Islet precursor cell (in vitro differentiated cells): ENCODE measurements at regions not wholly inside any gene's neighbourhood (a gene's known extent, or its start where the extent isn't known, plus 50 kb on each side); places are given as distances from the start of the nearest gene placed in this dataset.

ENCODE experiments used
- DNase-seq: peaks from one replicate; pipeline ENCODE4 v3.0.0-alpha.2; 2018

DNA sequence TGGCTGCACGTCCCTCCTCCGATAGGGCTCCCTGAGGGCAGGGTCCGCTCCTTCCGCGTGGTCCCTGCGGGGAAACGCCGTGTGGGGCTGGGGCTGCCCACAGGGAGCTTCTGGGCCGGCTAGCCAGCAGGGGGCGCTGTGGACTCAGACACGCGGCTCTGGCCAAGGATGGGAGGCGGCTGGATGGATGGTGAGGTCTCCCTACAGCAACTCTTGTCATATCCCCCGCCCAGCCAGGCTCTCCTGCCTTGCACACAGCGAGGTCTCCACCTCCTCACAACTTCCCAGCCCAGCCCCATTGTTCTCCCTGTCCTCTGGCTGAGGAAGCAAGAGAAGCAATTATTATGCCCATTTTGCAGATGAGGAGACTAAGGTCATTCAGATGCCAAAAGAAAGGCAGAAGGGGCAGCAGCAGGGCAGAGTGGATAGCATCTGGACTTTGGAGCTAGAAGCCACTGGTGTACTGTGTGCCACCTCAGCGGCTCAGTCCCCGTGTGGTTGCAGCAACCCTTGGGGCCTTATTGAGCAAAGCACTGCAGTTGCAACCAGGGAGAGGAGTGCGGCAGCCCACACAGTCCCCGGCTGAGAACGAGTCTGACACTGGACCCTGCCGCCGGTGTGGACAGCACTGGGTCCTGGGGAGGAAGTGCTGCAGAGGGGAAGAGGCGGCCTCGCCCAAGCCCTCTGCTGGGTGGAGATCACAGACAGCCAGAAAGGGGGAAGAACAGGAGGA lies 99.0 kb downstream of the ZFP36L2 start:
- no peak for DNase-seq

DNA sequence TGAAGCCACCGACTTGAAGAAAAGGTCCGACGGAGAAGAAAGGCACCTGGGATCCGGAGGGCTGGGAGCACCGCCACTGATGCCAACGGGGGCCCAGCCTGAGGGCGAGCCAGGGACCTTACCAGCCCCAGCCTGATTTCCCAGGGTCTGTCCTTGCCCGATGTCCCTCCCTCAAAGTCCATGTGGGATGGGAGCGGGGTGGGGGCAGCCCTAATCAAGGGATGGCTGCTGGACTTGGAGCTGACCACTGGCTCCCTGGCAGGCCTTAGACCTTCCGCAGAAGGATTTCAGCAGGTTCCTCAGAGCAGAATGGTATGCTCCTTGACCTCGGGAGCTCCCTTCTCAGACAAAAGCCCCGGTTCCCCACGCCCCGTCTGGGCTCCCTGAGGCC lies 99.6 kb downstream of the ZFP36L2 start:
- DNase-seq = no peak

- DNase-seq = no peak
These were observed 101.1 kb downstream of the ZFP36L2 start for GRCh38 chr2:43125090-43125998.

GRCh38 chr2:43124687-43125057 lies 101.7 kb downstream of the ZFP36L2 start:
- no peak for DNase-seq

GRCh38 chr2:43123981-43124686 lies 102.3 kb downstream of the ZFP36L2 start:
- DNase-seq = no peak

DNA sequence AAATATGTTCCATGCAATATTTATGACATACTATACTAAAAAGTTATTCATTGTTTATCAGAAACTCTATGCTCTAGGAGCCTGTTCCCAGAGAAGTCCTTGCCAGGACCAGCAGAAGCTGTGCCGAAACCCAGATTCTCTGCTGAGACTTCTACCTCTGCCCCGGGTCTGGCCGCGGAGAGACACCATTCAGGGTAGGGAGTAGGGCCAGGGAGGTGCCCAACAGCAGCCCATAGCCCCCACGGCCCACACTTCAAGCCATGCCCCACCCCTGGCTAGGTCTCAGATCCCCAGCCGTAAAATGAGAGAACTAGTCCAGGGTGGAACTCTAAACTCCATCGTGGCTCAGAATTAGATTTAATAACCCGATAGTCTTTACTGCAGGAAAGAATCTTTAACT lies 102.9 kb downstream of the ZFP36L2 start:
- no peak for DNase-seq

- no peak for DNase-seq
These were observed 103.4 kb downstream of the ZFP36L2 start for GRCh38 chr2:43123028-43123427.

DNA sequence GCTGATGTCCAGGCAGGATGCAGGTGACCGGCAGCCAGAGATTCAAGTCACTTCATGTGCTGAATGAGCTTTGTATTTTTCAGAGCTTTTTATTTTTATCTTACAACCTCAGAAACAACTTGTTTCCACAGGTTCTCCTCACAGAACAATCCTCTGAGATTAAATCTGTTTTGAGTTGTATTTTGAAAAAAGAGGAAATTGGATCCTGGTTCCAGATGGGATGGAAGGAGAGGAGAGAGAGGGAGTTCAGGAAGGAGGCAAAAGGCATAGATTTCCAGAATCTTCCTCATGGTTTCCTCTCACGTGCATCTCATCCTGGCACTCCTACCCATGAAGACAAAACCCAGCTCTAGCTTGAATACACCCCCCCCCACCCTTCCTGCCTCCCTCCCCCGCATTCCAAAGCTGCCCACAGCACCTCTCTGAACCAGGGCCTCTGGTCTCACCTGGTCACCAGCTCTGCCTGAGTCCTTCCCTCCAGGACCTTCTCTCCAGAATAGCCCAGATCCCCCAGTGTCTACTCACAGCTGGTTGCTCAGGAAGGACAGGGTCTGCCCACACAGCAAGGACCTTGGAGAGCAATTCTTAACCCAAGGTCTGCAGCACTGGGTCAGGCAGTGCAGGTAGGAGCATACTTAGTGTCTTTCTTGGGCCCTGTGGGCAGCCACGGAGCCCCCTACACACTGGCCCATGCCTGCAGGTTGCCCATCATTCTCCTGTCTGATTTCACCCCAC lies 104.7 kb downstream of the ZFP36L2 start:
- DNase-seq = no peak

DNA sequence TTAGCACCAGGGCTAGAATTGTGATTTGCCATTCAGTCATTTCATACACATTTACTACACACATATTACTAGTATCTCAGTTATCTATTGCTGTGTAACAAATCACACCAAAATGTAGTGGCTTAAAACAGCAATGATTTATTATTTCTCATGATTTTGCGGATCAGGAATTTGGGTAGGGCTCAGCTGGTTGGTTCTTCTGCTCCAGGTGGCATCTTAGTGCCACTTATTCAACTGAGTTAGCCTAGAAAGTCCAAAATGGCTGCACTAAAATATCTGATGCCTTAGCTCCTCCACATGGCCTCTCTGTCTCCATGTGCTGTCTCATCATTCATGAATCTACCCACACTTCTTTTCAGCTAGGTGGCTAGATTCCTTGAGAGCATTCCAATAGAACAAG lies 107.1 kb downstream of the ZFP36L2 start:
- DNase-seq = no peak

- no peak for DNase-seq
These were observed 108.8 kb downstream of the ZFP36L2 start for GRCh38 chr2:43117521-43118143.

GRCh38 chr2:43116988-43117387 lies 109.4 kb downstream of the ZFP36L2 start:
- no peak for DNase-seq

DNA sequence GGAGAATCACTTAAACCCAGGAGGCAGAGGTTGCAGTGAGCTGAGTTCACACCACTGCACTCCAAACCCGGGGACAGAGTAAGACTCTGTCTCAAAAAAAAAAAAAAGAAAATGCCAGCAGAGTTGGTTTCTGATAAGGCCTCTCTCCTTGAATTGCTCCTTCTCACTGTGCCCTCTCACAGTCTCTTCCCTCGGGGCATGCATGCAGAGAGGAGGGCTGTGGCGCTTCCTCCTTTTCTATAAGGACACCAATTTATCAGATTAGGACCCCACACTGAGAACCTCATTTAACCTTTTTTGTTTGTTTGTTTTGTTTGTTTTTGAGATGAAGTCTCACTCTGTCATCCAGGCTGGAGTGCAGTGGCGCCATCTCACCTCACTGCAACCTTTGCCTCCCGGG lies 110.5 kb downstream of the ZFP36L2 start:
- DNase-seq = no peak

- DNase-seq = no peak
These were observed 112.2 kb downstream of the ZFP36L2 start for GRCh38 chr2:43114210-43114609.

- DNase-seq = no peak
These were observed 114.4 kb downstream of the ZFP36L2 start for GRCh38 chr2:43111788-43112554.

- DNase-seq = no peak
These were observed 115.9 kb downstream of the ZFP36L2 start for GRCh38 chr2:43110442-43110871.

DNA sequence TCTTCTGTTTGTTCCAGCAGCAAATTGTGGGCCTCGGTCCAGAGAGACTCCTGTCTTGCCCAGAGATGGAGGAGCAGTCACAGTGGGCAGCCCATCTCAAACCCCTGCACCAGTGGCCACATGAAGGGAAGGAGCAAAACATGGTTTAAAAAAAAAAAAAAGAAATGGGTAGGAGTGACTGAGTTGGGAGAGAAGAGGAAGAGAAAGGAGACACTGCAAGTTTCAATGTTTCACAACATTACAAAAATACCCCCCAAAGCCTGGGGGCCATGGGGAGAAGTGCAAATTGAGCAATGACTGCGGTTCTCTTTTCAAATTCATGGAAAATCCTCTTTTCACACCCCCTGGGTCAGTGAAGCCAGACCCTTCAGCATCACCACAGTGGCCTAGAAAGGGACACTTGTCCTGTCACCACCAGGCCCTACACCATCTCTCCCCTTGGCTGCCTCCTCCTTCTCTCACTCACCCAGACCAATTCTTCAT lies 117.1 kb downstream of the ZFP36L2 start:
- no peak for DNase-seq

DNA sequence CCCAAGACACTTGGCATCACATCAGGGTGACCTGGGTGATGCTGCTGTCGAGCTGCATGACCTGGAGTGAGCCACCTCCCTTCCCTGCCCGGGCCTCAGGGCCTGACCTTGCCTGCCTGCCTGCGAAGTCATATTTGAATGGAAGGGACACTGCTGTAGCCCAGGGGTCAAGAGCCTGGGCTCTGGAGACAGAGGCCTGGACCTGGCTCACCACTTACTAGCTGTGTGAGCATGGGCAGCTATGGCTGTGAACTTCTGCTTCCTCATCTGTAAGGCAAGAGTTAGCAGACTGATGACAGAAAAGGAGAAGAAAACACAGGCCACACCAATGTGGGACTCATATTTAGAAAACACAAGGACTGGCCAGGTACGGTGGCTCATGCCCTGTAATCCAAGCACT lies 118.7 kb downstream of the ZFP36L2 start:
- DNase-seq = no peak

GRCh38 chr2:43106559-43107527 lies 119.6 kb downstream of the ZFP36L2 start:
- DNase-seq = peak; percentile 85

- DNase-seq = no peak
These were observed 120.5 kb downstream of the ZFP36L2 start for GRCh38 chr2:43105586-43106558.
